Small intestine (tissue), 7 donors: ENCODE measurements at regions not wholly inside any gene's neighbourhood (a gene's known extent, or its start where the extent isn't known, plus 50 kb on each side); places are given as distances from the start of the nearest gene placed in this dataset.

Experiments used
- DNase-seq, 2 donors: peaks; one replicate each; pipeline versions ENCODE4 v3.0.0 to v3.0.0-alpha.2; 2013
- FAIRE-seq: peaks from 2 replicates; lab custom pipeline; 2012; peaks lifted over from hg19 to GRCh38; lab: Jason Lieb, UNC
- H3K27ac ChIP-seq, 3 donors: one replicate each; pipeline ENCODE4 v1.5.1; 2013; ENCODE audit warnings: low read length in 2 of 3, mild to moderate bottlenecking in 2 of 3, control low read depth in 1 of 3, inconsistent platforms in 1 of 3, low read depth in 1 of 3, moderate library complexity in 1 of 3
- H3K27me3 ChIP-seq, 3 donors: one replicate each; pipeline ENCODE4 v1.6.1; 2013; ENCODE audit warnings: low read length in 3 of 3, inconsistent platforms in 1 of 3; ENCODE audit not compliant: control insufficient read depth in 3 of 3, insufficient read depth in 3 of 3
- H3K36me3 ChIP-seq, 3 donors: one replicate each; pipeline ENCODE4 v1.6.1; 2013; ENCODE audit warnings: low read length in 3 of 3, inconsistent platforms in 1 of 3, low read depth in 1 of 3, mild to moderate bottlenecking in 1 of 3, moderate library complexity in 1 of 3; ENCODE audit not compliant: control insufficient read depth in 3 of 3, insufficient read depth in 2 of 3
- H3K4me1 ChIP-seq, 3 donors: one replicate each; pipeline ENCODE4 v1.6.1; 2013; ENCODE audit warnings: low read length in 2 of 3, inconsistent platforms in 1 of 3, low read depth in 1 of 3, mild to moderate bottlenecking in 1 of 3, moderate library complexity in 1 of 3; ENCODE audit not compliant: control insufficient read depth in 3 of 3, insufficient read depth in 2 of 3
- H3K4me3 ChIP-seq, 3 donors: one replicate each; pipeline ENCODE4 v1.5.1; 2013; ENCODE audit warnings: low read length in 3 of 3, control low read depth in 1 of 3, inconsistent platforms in 1 of 3, low read depth in 1 of 3, mild to moderate bottlenecking in 1 of 3, moderate library complexity in 1 of 3
- H3K9me3 ChIP-seq, 2 donors: one replicate each; pipeline ENCODE4 v1.6.1; 2013; ENCODE audit warnings: low read depth in 1 of 2, low read length in 1 of 2; ENCODE audit not compliant: control insufficient read depth in 2 of 2, insufficient read depth in 1 of 2
- WGBS, 3 donors: extraction: QIAGEN DNeasy Blood & Tissue Kit; methylation state at CpG; one replicate each; pipeline ENCODE4 v1.1.7; 2013; 5-methylcytosine and 5-hydroxymethylcytosine counted together
- donor health status: healthy with polysubstance abuse.
- donor health status: control.
- donor health status: control.
- donor health status: Bipolar disorder and iron deficiency.
- donor health status: healthy.

DNA sequence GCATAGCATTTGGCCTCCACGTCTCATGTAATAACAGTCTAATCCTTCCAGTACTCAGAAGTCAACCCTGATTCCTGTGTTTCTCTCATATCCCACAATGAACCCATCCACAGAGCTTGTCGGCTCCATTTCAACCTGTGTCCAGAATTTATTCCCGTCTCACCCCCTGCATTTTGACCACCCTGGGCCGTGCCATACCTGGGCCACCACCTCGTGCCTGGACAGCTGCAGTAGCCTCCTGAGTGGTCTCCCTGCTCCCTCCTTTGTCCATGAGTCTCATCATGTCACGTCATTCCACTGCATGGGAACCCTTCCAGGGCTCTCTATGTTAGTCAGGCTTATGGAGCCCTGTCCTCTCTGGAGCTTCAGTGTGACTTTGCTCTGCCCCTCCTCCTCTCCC is 670.6 kb downstream of the PTPRU start:
- no peaks in the 10 kb centered on the region for H3K36me3 ChIP-seq
- no peak overlapping the region for H3K4me3 ChIP-seq
- no peak for FAIRE-seq
- no peaks in the 10 kb centered on the region for H3K4me1 ChIP-seq
- no peaks in the 10 kb centered on the region for H3K9me3 ChIP-seq
- H3K27ac ChIP-seq = no peak overlapping the region
- 68 to 80% (median 70%) methylated on average over 6 of the region's 6 CpGs for WGBS, 3 donors
- no peak for DNase-seq
- H3K27me3 ChIP-seq = peaks cover 0 to 5% (median 1%) of the 10 kb centered on the region in 3 donors

DNA sequence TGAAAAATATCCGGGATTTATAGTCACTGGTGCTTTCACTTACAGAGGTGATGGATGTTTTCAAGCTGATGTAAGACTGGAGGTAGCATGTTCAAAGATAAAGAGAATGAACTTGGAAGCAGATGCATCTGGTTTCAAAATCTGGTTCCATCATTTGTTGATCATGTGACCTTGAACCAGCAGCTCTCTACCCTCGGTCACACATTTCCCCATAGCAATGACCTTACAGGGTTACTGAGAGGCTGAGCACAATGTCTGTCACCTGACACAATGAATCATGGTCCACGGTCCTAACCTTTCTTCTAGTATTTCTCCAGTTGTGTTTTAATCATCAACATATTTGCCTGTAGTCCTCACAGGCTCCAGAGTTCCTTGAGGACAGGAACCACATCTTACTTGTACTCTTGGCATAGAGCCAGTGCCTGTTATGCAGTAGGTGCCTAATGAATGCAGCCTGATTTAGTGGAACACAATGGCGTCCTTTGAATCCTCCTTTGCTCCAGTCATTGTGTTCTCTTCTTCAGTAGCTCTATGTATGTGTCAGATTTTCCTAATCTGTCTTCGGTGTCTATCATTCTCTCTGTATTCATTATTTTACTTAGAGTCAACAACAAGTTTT is 667.3 kb downstream of the PTPRU start:
- FAIRE-seq = no peak
- Histone ChIP-seq H3K36me3 (no peaks in the 10 kb centered on the region), H3K4me1 (no peaks in the 10 kb centered on the region), H3K4me3 (no peak overlapping the region), H3K27ac (no peak overlapping the region), H3K27me3 (peaks cover 0 to 8% (median 5%) of the 10 kb centered on the region in 3 donors), H3K9me3 (no peaks in the 10 kb centered on the region)
- DNase-seq = no peak
- 66 to 79% (median 77%) methylated on average over 5 of the region's 5 CpGs for WGBS, 3 donors

DNA sequence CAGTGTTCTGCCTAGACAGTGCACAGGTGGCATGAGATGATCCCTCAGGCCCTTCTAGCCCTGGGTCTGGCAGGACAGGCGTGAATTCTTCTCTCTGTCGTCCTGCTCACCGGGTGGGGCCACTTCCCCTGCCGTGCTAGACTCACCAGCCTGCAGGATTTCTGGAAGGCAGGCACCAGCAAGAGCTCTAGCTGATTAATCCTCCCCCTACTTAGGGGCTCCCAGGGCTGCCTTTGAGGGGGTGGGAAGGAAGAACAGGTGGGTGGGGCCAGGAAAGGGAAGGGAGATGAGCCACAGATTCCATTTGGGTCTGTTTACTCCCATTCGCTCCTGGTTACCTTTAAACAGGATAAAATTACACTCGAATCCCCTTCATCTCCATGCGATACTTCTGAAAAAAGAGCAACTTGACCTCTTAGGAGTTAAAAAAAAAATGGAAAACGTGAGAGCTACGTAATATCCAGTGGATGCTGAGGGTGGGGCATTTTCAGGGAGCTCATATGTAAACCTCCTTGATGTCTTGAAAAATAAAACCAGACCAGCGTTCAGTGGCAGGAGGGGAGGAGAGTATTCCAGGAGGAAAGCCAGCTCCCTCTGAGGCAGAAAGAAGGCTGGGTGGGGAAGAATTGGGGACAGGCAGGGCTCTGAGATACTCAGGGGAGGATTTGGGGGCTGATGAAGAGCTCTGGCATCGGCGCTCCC is 665.5 kb downstream of the PTPRU start:
- 28 to 31% (median 30%) methylated on average over 12 of the region's 12 CpGs for WGBS, 3 donors

DNA sequence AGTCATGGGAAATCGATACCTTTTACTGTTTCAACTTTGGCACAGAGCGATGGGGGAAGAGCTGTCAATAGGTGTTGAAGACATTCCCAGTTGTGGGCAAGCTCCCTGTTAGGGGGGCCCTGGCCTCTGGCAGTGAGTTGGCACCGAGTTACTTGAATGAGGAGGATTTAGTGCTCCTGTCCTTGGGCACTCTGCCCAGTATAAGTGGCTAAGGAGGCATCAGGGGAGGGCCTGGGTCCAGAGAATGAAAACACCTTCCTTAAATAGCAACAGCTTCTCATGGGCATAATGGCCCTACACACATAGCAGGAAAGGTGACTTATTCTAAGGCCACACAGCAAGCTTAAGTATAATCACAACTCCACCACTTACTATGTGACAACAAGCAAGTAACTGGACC is 664.4 kb downstream of the PTPRU start:
- Histone ChIP-seq H3K27me3 (peaks cover 0 to 5% (median 2%) of the 10 kb centered on the region in 3 donors), H3K27ac (no peak overlapping the region)
- no peak for DNase-seq

More for the DNA sequence above, 665.5 kb downstream of the PTPRU start:
- Histone ChIP-seq H3K9me3 (no peaks in the 10 kb centered on the region), H3K4me1 (no peaks in the 10 kb centered on the region), H3K27me3 (peaks cover 0 to 5% (median 2%) of the 10 kb centered on the region in 3 donors), H3K4me3 (no peak overlapping the region), H3K27ac (no peak overlapping the region), H3K36me3 (no peaks in the 10 kb centered on the region)
- DNase-seq (no peak), FAIRE-seq (no peak)

DNA sequence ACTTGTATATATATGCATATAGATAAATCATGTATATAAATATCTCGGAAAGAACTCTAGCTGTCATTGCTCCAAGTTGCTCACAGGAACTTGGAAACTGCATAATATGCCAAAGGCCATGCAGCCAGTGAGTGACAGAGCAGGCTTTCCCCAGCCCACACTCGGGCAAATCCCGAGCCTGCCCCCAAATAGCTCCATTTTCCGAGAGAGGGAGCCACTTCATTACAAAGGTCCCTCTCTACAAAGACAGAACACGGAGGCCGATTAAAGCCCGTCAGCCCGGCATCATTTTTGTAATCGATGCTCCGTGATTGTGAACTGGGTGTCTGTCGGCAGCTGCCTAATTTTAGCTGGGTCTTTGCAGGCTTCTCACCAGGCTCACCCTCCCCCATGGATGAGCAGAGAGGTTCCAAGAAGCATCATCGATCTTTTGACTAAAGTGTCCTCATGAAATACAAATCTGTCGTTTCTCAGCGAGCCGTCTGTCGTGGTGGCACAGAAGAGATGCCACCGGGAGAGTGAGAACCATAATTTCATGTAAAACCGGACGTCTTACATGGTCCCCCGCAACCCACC is 663.9 kb downstream of the PTPRU start:
- Histone ChIP-seq H3K4me1 (no peaks in the 10 kb centered on the region), H3K27me3 (peaks cover 0 to 5% (median 2%) of the 10 kb centered on the region in 3 donors), H3K27ac (no peak overlapping the region), H3K9me3 (no peaks in the 10 kb centered on the region), H3K4me3 (no peak overlapping the region), H3K36me3 (no peaks in the 10 kb centered on the region)
- DNase-seq (no peak), FAIRE-seq (no peak)
- 73 to 76% (median 76%) methylated on average over 20 of the region's 20 CpGs for WGBS, 3 donors

More for the DNA sequence above, 664.4 kb downstream of the PTPRU start:
- no peaks in the 10 kb centered on the region for H3K36me3 ChIP-seq
- 52 to 71% (median 57%) methylated on average over 3 of the region's 3 CpGs for WGBS, 3 donors
- H3K4me1 ChIP-seq = no peaks in the 10 kb centered on the region
- H3K4me3 ChIP-seq = no peak overlapping the region
- FAIRE-seq = no peak
- no peaks in the 10 kb centered on the region for H3K9me3 ChIP-seq

DNA sequence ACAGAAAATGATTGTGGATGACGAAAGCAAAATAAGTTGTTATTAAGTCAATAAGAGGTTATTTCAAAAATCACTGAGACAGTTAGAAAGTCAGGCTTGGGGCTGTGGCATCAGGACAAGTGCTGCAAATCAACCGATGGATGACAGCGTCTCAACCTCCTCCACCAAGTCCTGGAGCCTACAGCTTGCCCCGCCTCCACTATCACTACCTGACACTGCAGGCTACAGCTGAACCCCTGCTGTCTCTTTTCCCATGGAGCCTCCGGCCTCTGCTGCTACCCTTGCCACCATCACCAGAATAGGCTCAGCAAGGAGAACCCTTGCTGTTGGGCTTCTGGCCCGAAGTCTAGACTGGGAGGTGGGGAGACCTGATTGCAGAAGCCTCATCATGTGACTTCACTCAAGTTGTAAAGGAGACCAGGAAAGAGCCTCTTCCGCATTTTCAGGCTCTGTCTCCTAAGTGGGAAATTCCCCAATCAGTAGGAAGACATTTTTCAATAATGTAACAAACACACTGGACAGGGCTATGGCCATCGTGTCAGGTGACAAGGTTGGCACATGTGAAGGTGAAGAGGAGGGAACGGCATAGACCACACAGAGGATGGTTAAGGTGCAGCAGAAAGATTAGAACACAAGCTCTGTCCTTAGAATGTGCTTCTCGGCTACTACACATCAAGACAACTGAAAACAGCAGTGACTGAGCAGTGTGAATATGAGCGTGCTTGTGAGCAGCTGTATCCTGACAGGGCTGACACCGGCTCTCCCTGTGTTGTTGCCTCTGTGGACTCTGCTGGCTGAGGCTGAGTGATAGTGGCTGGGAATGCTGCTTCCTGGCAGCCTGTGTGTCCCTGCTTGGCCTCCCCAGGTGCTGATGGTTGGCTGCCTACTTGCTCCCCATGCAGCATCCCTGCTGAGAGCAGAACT is 660.7 kb downstream of the PTPRU start:
- Histone ChIP-seq H3K36me3 (no peaks in the 10 kb centered on the region), H3K27ac (no peak overlapping the region), H3K9me3 (no peaks in the 10 kb centered on the region), H3K4me3 (no peak overlapping the region), H3K4me1 (no peaks in the 10 kb centered on the region), H3K27me3 (peaks cover 0 to 5% (median 2%) of the 10 kb centered on the region in 3 donors)
- WGBS, 3 donors = 41 to 49% (median 45%) methylated on average over 12 of the region's 12 CpGs
- FAIRE-seq = no peak
- DNase-seq = peak in 1 of 2 donors; percentile 26

DNA sequence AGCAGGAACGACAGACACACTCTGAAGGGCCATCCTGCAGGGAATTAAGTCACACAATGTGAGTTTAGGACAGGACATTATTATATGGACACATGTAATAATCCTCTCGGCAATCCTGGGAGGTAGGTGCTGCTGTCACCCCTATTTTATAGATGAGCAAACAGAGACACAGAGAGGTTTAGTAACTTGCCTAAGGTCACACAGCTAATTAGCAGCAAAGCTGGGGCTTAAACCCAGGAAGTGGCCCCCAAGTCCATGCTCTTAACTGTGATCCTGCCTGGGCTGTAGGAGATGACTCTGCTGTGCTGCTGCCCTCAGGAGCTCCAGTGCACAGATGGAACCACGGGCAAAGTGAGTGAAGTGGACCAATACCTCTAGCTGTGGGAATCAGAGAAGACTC is 660.0 kb downstream of the PTPRU start:
- H3K27me3 ChIP-seq = peaks cover 0 to 2% (median 0%) of the 10 kb centered on the region in 3 donors
- FAIRE-seq = no peak
- 70 to 84% (median 72%) methylated on average over 3 of the region's 3 CpGs for WGBS, 3 donors
- no peaks in the 10 kb centered on the region for H3K36me3 ChIP-seq
- no peaks in the 10 kb centered on the region for H3K4me1 ChIP-seq
- DNase-seq = no peak
- no peak overlapping the region for H3K27ac ChIP-seq
- H3K9me3 ChIP-seq = no peaks in the 10 kb centered on the region
- no peak overlapping the region for H3K4me3 ChIP-seq

DNA sequence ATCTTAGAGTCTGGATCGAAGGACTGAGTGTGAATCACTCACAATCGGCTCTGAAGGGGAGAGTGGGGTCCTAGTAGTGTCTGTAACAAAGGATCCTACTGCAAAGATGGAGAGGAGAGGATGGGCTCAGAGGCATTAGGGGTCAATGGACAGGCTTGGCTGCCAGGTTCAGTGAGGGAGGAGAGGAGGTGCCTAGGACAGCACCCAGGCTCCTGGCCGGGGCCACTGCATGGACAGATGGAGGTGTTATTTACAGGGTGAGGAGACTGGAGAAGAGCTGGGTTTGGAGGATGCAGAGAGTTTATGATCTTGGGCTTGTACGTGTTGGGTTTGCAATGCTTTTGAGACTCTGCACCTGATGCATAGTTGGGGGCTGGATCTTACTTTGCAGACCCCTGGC is 658.9 kb downstream of the PTPRU start:
- no peaks in the 10 kb centered on the region for H3K27me3 ChIP-seq
- WGBS, 3 donors = 54 to 73% (median 55%) methylated on average over 4 of the region's 4 CpGs
- no peaks in the 10 kb centered on the region for H3K9me3 ChIP-seq
- no peak overlapping the region for H3K27ac ChIP-seq
- H3K36me3 ChIP-seq = no peaks in the 10 kb centered on the region
- H3K4me3 ChIP-seq = no peak overlapping the region
- DNase-seq (no peak), FAIRE-seq (no peak)
- H3K4me1 ChIP-seq = no peaks in the 10 kb centered on the region
